ENCODE measurements at regions not wholly inside any gene's neighbourhood (a gene's known extent, or its start where the extent isn't known, plus 50 kb on each side); places are given as distances from the start of the nearest gene placed in this dataset.

GRCh38 chr18:51862051-51862715 lies 477.8 kb upstream of the DCC start:
- no peak for TF ChIP-seq CTCF (IDR thresholded peaks at IDR 0.05; ENCODE audit: insufficient read depth, low read depth, low read length, missing control alignments)
- H3K4me3 ChIP-seq (ENCODE audit: low read depth, low read length): no peak overlapping the region
- no peak for DNase-seq (ENCODE audit: low read depth)

GRCh38 chr18:51864219-51864965 lies 475.6 kb upstream of the DCC start:
- no peak overlapping the region for H3K4me3 ChIP-seq (ENCODE audit: low read depth, low read length)
- DNase-seq (ENCODE audit: low read depth): no peak
- TF ChIP-seq CTCF (IDR thresholded peaks at IDR 0.05; ENCODE audit: insufficient read depth, low read depth, low read length, missing control alignments): no peak

DNA sequence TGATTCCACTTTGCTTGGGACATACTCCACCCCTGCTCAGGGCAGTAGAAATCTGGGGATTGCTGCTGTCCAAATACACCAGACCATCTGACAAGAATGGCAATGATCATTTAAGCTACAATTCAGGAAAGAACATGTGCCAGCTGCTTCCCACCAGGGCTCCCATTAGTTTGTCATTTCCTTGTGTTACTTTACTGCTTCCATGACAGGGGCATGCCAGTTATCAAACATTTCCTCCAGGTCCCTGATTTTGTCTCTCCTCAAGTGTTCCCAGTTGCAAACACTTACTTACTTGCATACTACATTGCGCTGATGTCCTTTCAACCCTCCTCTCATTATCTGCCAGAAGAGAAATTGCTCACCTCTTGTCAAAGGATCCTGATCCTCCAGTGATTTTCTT lies 474.5 kb upstream of the DCC start:
- no peak for TF ChIP-seq CTCF (IDR thresholded peaks at IDR 0.05; ENCODE audit: insufficient read depth, low read depth, low read length, missing control alignments)
- no peak overlapping the region for H3K4me3 ChIP-seq (ENCODE audit: low read depth, low read length)

GRCh38 chr18:51867767-51868166 lies 472.2 kb upstream of the DCC start:
- TF ChIP-seq CTCF (IDR thresholded peaks at IDR 0.05; ENCODE audit: insufficient read depth, low read depth, low read length, missing control alignments): no peak
- peak; percentile 21 for DNase-seq (ENCODE audit: low read depth)
- no peak overlapping the region for H3K4me3 ChIP-seq (ENCODE audit: low read depth, low read length)

More for the DNA sequence above, 474.5 kb upstream of the DCC start:
- DNase-seq (ENCODE audit: low read depth): no peak

DNA sequence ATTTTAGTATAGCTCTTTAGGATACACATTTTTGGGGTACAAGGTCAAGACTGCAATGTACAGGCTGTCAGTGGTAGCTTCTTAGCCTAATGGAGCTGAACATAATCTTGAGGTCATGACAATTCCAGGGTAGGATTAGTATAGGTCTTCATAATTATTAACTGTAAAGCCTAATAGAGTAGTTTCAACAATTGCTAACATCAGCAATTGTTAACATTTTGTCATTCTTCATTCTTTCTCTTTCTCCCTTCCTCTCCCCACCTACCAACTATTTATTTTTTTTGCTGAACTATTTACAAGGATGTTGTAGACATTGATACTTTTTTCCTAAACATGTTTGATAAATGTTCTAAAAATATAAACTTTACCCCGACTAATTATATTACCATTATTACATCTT lies 461.3 kb upstream of the DCC start:
- DNase-seq (ENCODE audit: low read depth): no peak
- no peak for TF ChIP-seq CTCF (IDR thresholded peaks at IDR 0.05; ENCODE audit: insufficient read depth, low read depth, low read length, missing control alignments)
- H3K4me3 ChIP-seq (ENCODE audit: low read depth, low read length): no peak overlapping the region

DNA sequence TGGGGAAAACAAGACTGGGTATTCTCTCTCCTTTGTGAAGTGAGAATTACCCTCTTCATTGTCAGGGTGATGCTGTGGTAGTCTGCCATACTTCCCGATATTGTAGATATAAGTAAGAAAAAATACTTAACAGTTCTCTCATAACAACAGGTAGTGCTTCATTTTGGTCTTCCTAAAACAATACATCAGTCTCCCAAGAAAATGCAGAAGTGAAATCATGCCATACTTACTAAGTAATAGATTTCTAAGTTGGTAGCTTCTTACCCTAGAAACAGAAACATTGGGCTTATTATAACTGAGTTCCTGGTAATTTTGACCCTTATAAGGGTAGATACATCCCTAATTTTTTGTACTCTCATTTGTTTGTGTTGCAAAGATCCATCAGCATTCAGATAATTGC lies 460.7 kb upstream of the DCC start:
- H3K4me3 ChIP-seq (ENCODE audit: low read depth, low read length): no peak overlapping the region
- DNase-seq (ENCODE audit: low read depth): no peak
- TF ChIP-seq CTCF (IDR thresholded peaks at IDR 0.05; ENCODE audit: insufficient read depth, low read depth, low read length, missing control alignments): no peak

Measured in GM12865 (cell line).